Endodermal cell (in vitro differentiated cells): ENCODE measurements at regions not wholly inside any gene's neighbourhood (a gene's known extent, or its start where the extent isn't known, plus 50 kb on each side); places are given as distances from the start of the nearest gene placed in this dataset.

Source experiments
- DNase-seq: peaks from one replicate; pipeline ENCODE4 v3.0.0-alpha.2; 2017
- H3K27ac ChIP-seq: 2 replicates; pipeline ENCODE4 v1.5.1; 2013; ENCODE audit warnings: mild to moderate bottlenecking, low read depth, low read length, moderate library complexity
- H3K27me3 ChIP-seq: 2 replicates; pipeline ENCODE4 v1.6.1; 2013; ENCODE audit warnings: mild to moderate bottlenecking, low read length, moderate library complexity; ENCODE audit not compliant: insufficient read depth, control insufficient read depth, poor library complexity, severe bottlenecking
- H3K36me3 ChIP-seq: 2 replicates; pipeline ENCODE4 v1.7.0; 2013; ENCODE audit warnings: mild to moderate bottlenecking, low read length, moderate library complexity; ENCODE audit not compliant: control insufficient read depth, insufficient read depth
- H3K4me1 ChIP-seq: one replicate; pipeline ENCODE4 v1.7.0; 2013; ENCODE audit warnings: low read length; ENCODE audit not compliant: control insufficient read depth, insufficient read depth
- H3K4me3 ChIP-seq: 2 replicates; pipeline ENCODE4 v1.5.1; 2013; ENCODE audit warnings: mild to moderate bottlenecking, low read length, moderate library complexity
- H3K9ac ChIP-seq: 2 replicates; pipeline ENCODE4 v1.6.1; 2013; ENCODE audit warnings: mild to moderate bottlenecking, low read length, moderate library complexity; ENCODE audit not compliant: poor library complexity, severe bottlenecking; ENCODE audit errors: extremely low read depth
- H3K9me3 ChIP-seq: 2 replicates; pipeline ENCODE4 v1.6.1; 2013; ENCODE audit warnings: mild to moderate bottlenecking, low read length, moderate library complexity; ENCODE audit not compliant: control insufficient read depth
- H3K27ac Mint-ChIP-seq: 2 replicates; pipeline ENCODE4 v1.8.0; 2020; ENCODE audit warnings: mixed read lengths
- H3K27me3 Mint-ChIP-seq: 2 replicates; pipeline ENCODE4 v1.8.0; 2021; ENCODE audit warnings: mild to moderate bottlenecking, mixed read lengths; ENCODE audit not compliant: insufficient read depth
- H3K36me3 Mint-ChIP-seq: 2 replicates; pipeline ENCODE4 v1.8.0; 2020; ENCODE audit warnings: low read depth, mixed read lengths
- H3K4me1 Mint-ChIP-seq: 2 replicates; pipeline ENCODE4 v1.8.0; 2020; ENCODE audit warnings: mixed read lengths
- H3K4me3 Mint-ChIP-seq: 2 replicates; pipeline ENCODE4 v1.8.0; 2020; ENCODE audit warnings: mild to moderate bottlenecking, moderate library complexity, mixed read lengths
- H3K9me3 Mint-ChIP-seq: 2 replicates; pipeline ENCODE4 v1.8.0; 2020; ENCODE audit warnings: mild to moderate bottlenecking, mixed read lengths
- CTCF ChIP-seq: fragments of 200-600 bp; sonication (generic); conservative IDR thresholded peaks from 2 replicates; pipeline ENCODE4 v1.5.0; 2021; ENCODE audit warnings: antibody characterized with exemption, mild to moderate bottlenecking
- WGBS, 2 experiments: methylation state at CpG; one replicate each; pipeline versions ENCODE4 v1.1.5 to v1.1.7; 2013; ENCODE audit warnings: missing lambda C conversion rate in 2 of 2, mixed read lengths in 1 of 2; ENCODE audit not compliant: insufficient coverage in 1 of 2, insufficient read length in 1 of 2; 5-methylcytosine and 5-hydroxymethylcytosine counted together

GRCh38 chr12:130081117-130081805, 81.0 kb upstream of the FZD10 start:
- Histone ChIP-seq H3K36me3 (no peaks in the 10 kb centered on the region), H3K9me3 (peaks cover 4% of the 10 kb centered on the region), H3K27me3 (peaks cover 81% of the 10 kb centered on the region), H3K4me1 (peaks cover 8% of the 10 kb centered on the region), H3K9ac (no peak overlapping the region), H3K27ac (no peak overlapping the region), H3K4me3 (no peak overlapping the region)
- H3K4me1 Mint-ChIP-seq, result peaks cover 17% of the 10 kb centered on the region
- no peak overlapping the region for H3K27ac Mint-ChIP-seq
- 76 to 79% methylated on average over 7 to 13 of the region's 13 CpGs for WGBS, 2 experiments
- no peak overlapping the region for H3K4me3 Mint-ChIP-seq
- peaks cover 90% of the 10 kb centered on the region for H3K27me3 Mint-ChIP-seq
- no peak for DNase-seq
- peaks cover 10% of the 10 kb centered on the region for H3K9me3 Mint-ChIP-seq
- no peaks in the 10 kb centered on the region for H3K36me3 Mint-ChIP-seq
- no peak for TF ChIP-seq CTCF

- Mint-ChIP-seq H3K27me3 (peaks cover 95% of the 10 kb centered on the region), H3K4me1 (peaks cover 31% of the 10 kb centered on the region), H3K9me3 (peaks cover 7% of the 10 kb centered on the region), H3K27ac (no peak overlapping the region), H3K4me3 (no peak overlapping the region), H3K36me3 (no peaks in the 10 kb centered on the region)
- H3K27ac ChIP-seq, result no peak overlapping the region
- H3K27me3 ChIP-seq, result peaks cover 93% of the 10 kb centered on the region
- no peak overlapping the region for H3K4me3 ChIP-seq
- no peaks in the 10 kb centered on the region for H3K9me3 ChIP-seq
- peaks cover 11% of the 10 kb centered on the region for H3K4me1 ChIP-seq
- WGBS, 2 experiments, result 88% methylated on average over 6 of the region's 6 CpGs
- no peak for TF ChIP-seq CTCF
- no peak overlapping the region for H3K9ac ChIP-seq
- no peak for DNase-seq
- no peaks in the 10 kb centered on the region for H3K36me3 ChIP-seq
Measured at GRCh38 chr12:130083002-130083401, 79.3 kb upstream of the FZD10 start.

- peaks cover 97% of the 10 kb centered on the region for H3K27me3 Mint-ChIP-seq
- H3K9me3 ChIP-seq, result no peaks in the 10 kb centered on the region
- no peak overlapping the region for H3K27ac Mint-ChIP-seq
- H3K36me3 ChIP-seq, result no peaks in the 10 kb centered on the region
- peaks cover 6% of the 10 kb centered on the region for H3K9me3 Mint-ChIP-seq
- no peak overlapping the region for H3K9ac ChIP-seq
- H3K4me3 Mint-ChIP-seq, result no peak overlapping the region
- H3K4me3 ChIP-seq, result no peak overlapping the region
- no peaks in the 10 kb centered on the region for H3K36me3 Mint-ChIP-seq
- H3K27me3 ChIP-seq, result peaks cover 85% of the 10 kb centered on the region
- peaks cover 11% of the 10 kb centered on the region for H3K4me1 ChIP-seq
- no peak for TF ChIP-seq CTCF
- 90 to 92% methylated on average over 8 of the region's 8 CpGs for WGBS, 2 experiments
- DNase-seq, result no peak
- H3K27ac ChIP-seq, result no peak overlapping the region
- H3K4me1 Mint-ChIP-seq, result peaks cover 31% of the 10 kb centered on the region
Measured at GRCh38 chr12:130083734-130084133, 78.5 kb upstream of the FZD10 start.
